ENCODE measurements at regions not wholly inside any gene's neighbourhood (a gene's known extent, or its start where the extent isn't known, plus 50 kb on each side); places are given as distances from the start of the nearest gene placed in this dataset.

DNA sequence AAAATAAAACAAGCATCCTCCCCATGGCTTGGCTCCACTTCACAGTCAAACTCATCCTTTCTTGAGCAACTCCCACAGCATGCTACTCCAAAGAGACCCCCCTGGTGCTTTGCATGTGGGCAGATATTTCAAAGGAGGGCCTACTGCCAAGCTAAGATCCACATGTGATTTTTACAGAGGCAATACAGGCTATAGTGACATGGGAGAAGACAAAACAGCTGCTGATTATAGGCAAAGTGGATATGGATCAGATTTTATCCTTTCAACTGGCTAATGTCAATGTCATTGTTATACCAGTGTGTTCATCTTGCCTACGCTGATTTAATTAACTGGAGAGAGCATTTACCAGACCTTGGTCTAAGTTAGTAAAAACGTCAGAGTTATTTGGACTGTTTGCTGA lies 328.3 kb downstream of the KLHL13 start (continued):
- TF ChIP-seq SOX5 (CRISPR knock-in tag; IDR thresholded peaks at IDR 0.05; ENCODE audit: borderline replicate concordance) (no peak), FLYWCH1 (CRISPR knock-in tag; IDR thresholded peaks at IDR 0.05) (no peak), PTBP1 (IDR thresholded peaks at IDR 0.05; ENCODE audit: low read depth, low read length, poor library complexity, severe bottlenecking) (no peak), TRIM24 (CRISPR knock-in tag; IDR thresholded peaks at IDR 0.05) (no peak)
- TF ChIP-seq, protein P1, sequence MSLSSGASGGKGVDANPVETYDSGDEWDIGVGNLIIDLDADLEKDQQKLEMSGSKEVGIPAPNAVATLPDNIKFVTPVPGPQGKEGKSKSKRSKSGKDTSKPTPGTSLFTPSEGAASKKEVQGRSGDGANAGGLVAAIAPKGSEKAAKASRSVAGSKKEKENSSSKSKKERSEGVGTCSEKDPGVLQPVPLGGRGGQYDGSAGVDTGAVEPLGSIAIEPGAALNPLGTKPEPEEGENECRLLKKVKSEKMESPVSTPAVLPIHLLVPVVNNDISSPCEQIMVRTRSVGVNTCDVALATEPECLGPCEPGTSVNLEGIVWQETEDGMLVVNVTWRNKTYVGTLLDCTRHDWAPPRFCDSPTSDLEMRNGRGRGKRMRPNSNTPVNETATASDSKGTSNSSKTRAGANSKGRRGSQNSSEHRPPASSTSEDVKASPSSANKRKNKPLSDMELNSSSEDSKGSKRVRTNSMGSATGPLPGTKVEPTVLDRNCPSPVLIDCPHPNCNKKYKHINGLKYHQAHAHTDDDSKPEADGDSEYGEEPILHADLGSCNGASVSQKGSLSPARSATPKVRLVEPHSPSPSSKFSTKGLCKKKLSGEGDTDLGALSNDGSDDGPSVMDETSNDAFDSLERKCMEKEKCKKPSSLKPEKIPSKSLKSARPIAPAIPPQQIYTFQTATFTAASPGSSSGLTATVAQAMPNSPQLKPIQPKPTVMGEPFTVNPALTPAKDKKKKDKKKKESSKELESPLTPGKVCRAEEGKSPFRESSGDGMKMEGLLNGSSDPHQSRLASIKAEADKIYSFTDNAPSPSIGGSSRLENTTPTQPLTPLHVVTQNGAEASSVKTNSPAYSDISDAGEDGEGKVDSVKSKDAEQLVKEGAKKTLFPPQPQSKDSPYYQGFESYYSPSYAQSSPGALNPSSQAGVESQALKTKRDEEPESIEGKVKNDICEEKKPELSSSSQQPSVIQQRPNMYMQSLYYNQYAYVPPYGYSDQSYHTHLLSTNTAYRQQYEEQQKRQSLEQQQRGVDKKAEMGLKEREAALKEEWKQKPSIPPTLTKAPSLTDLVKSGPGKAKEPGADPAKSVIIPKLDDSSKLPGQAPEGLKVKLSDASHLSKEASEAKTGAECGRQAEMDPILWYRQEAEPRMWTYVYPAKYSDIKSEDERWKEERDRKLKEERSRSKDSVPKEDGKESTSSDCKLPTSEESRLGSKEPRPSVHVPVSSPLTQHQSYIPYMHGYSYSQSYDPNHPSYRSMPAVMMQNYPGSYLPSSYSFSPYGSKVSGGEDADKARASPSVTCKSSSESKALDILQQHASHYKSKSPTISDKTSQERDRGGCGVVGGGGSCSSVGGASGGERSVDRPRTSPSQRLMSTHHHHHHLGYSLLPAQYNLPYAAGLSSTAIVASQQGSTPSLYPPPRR (CRISPR knock-in tag; IDR thresholded peaks at IDR 0.05; ENCODE audit: borderline replicate concordance): no peak
- TF ChIP-seq, protein P2, sequence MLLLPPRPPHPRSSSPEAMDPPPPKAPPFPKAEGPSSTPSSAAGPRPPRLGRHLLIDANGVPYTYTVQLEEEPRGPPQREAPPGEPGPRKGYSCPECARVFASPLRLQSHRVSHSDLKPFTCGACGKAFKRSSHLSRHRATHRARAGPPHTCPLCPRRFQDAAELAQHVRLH (CRISPR knock-in tag; IDR thresholded peaks at IDR 0.05; ENCODE audit: borderline replicate concordance, low read depth): no peak

DNA sequence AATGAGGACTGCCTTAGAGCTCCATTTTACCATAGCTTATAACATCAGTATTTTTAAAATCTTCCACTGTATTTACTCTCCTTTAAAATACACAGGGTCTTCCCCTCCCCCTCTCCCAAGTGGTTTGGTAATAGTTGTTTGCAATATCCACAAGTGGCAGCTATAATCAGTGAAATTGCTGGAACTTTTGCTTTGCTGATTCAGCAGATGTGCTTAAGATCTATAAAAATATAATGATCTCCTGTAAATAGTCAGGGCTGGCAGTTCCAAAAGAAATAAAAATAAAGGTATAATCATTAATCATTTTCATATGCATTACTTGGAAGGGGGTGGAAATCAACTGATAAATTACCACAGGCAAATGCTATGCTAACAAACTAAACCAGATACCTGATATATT lies 345.2 kb downstream of the KLHL13 start:
- no peak for DNase-seq (ENCODE audit: low spot score)
- Histone ChIP-seq H3K4me3 (replicated peaks in 1 of 3; ENCODE audit: insufficient read depth in 1 of 3, low read depth in 2 of 3, low read length in 3 of 3) (no peak overlapping the region), H3K27ac (ENCODE audit: extremely low read length, insufficient read depth, low read length) (no peak overlapping the region), H4K20me1 (ENCODE audit: insufficient read depth, low read length) (no peaks in the 10 kb centered on the region), H3K9me3 (ENCODE audit: low read length) (no peaks in the 10 kb centered on the region), H3K4me1 (ENCODE audit: insufficient read depth, low read length) (no peaks in the 10 kb centered on the region), H3K79me2 (ENCODE audit: insufficient read depth, low read length) (no peaks in the 10 kb centered on the region), H3K4me2 (ENCODE audit: low read depth, low read length) (no peak overlapping the region), H2AFZ (ENCODE audit: low read length) (no peak overlapping the region), H3K36me3 (replicated peaks in 1 of 2; ENCODE audit: control insufficient read depth in 1 of 2, insufficient read depth in 2 of 2, low read length in 2 of 2) (no peaks in the 10 kb centered on the region), H3K27me3 (ENCODE audit: control insufficient read depth in 1 of 2, insufficient read depth in 2 of 2, low read length in 2 of 2) (no peaks in the 10 kb centered on the region), H3K9ac (ENCODE audit: insufficient read depth, low read depth, low read length) (no peak overlapping the region)
- ATAC-seq: no peak
- TF ChIP-seq ZNF652 (CRISPR knock-in tag; IDR thresholded peaks at IDR 0.05; ENCODE audit: borderline replicate concordance, low read depth): no peak
- TF ChIP-seq, protein P3, sequence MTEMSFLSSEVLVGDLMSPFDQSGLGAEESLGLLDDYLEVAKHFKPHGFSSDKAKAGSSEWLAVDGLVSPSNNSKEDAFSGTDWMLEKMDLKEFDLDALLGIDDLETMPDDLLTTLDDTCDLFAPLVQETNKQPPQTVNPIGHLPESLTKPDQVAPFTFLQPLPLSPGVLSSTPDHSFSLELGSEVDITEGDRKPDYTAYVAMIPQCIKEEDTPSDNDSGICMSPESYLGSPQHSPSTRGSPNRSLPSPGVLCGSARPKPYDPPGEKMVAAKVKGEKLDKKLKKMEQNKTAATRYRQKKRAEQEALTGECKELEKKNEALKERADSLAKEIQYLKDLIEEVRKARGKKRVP (CRISPR knock-in tag; IDR thresholded peaks at IDR 0.05): no peak
- TF ChIP-seq MAFF (IDR thresholded peaks at IDR 0.05; ENCODE audit: low read depth, low read length): 0 out of 2 replicates have a peak, but pooled peaks have one; percentile 19
- peak; percentile 15 to 63; a peak in 3 of 4 replicates for TF ChIP-seq MAFK (conservative IDR thresholded peaks at IDR 0.05 in 1 of 2, IDR thresholded peaks at IDR 0.05 in 1 of 2; ENCODE audit: low read length in 2 of 2)
- intact Hi-C loops (cut with micrococcal nuclease; ENCODE audit: unreplicated experiment) (no loop called here), in situ Hi-C loops (cut with HindIII; ENCODE audit: extremely low pct_ligation_motif_present, low pct_unique_long_range_greater_than_20kb) (no loop called here)
- POLR2A ChIA-PET: no interaction called here
- FAIRE-seq: no peak
- no TSS peak for BruUV-seq (replicated peaks)
- CTCF ChIA-PET (ENCODE audit: low intra/inter-chr PET ratio, low total read pairs): no interaction called here

Measured in HepG2 (cell line).